CD4-positive, alpha-beta T cell (primary cell): ENCODE measurements at regions not wholly inside any gene's neighbourhood (a gene's known extent, or its start where the extent isn't known, plus 50 kb on each side); places are given as distances from the start of the nearest gene placed in this dataset.

Experiments used
- ATAC-seq: fragments of 200-7000 bp; cut with Tn5 transposase; one replicate; pipeline ENCODE4 v1.10.0; 2022; ENCODE audit warnings: mild to moderate bottlenecking; ENCODE audit not compliant: poor library complexity
- CTCF ChIA-PET: fragments of 350-600 bp; sonication (Branson Sonifier 250); formaldehyde crosslinking; loops from one replicate; lab custom pipeline; 2021; ENCODE audit warnings: antibody characterized with exemption, inconsistent platforms; lab: Charles Lee
- POLR2A ChIA-PET: fragments of 350-600 bp; sonication (Branson Sonifier 250); formaldehyde crosslinking; loops from one replicate; lab custom pipeline; 2021; ENCODE audit warnings: antibody characterized with exemption, inconsistent platforms; lab: Charles Lee
- DNase-seq, 14 experiments: peaks; one replicate each; pipeline ENCODE4 v3.0.0-alpha.2; 2013 to 2020; ENCODE audit warnings: mixed read lengths in 2 of 14
- H3K27ac ChIP-seq, 2 donors: one replicate each; pipeline versions ENCODE4 v1.5.1 to v1.7.0; 2013; ENCODE audit warnings: low read length in 2 of 2, low read depth in 1 of 2, mild to moderate bottlenecking in 1 of 2
- H3K27me3 ChIP-seq, 2 experiments: 1 replicate in 1 of 2; 2 replicates in 1 of 2; pipeline versions ENCODE4 v1.6.1 to v1.7.0; 2013; ENCODE audit warnings: low read length in 2 of 2, control low read depth in 1 of 2, mild to moderate bottlenecking in 1 of 2, moderate library complexity in 1 of 2; ENCODE audit not compliant: insufficient read depth in 2 of 2, control insufficient read depth in 1 of 2
- H3K36me3 ChIP-seq: one replicate; pipeline ENCODE4 v1.6.1; 2013; ENCODE audit warnings: low read length, control low read depth; ENCODE audit not compliant: insufficient read depth
- H3K4me1 ChIP-seq: one replicate; pipeline ENCODE4 v1.6.1; 2013; ENCODE audit warnings: low read length, control low read depth; ENCODE audit not compliant: insufficient read depth
- H3K4me3 ChIP-seq: one replicate; pipeline ENCODE4 v1.5.1; 2013; ENCODE audit warnings: mild to moderate bottlenecking, low read length, moderate library complexity
- H3K9me3 ChIP-seq, 2 experiments: 1 replicate in 1 of 2; 2 replicates in 1 of 2; pipeline versions ENCODE4 v1.6.1 to v1.7.0; 2013; ENCODE audit warnings: low read length in 2 of 2, mild to moderate bottlenecking in 2 of 2, control low read depth in 1 of 2, moderate library complexity in 1 of 2; ENCODE audit not compliant: control insufficient read depth in 1 of 2, insufficient read depth in 1 of 2
- H3K27ac Mint-ChIP-seq: one replicate; pipeline ENCODE4 v1.8.0; 2020; ENCODE audit warnings: mixed read lengths
- H3K27me3 Mint-ChIP-seq: one replicate; pipeline ENCODE4 v1.8.0; 2021; ENCODE audit warnings: mixed read lengths
- H3K36me3 Mint-ChIP-seq: one replicate; pipeline ENCODE4 v1.8.0; 2021; ENCODE audit warnings: low read depth, mixed read lengths
- H3K4me1 Mint-ChIP-seq: one replicate; pipeline ENCODE4 v1.8.0; 2021; ENCODE audit warnings: low read depth, mixed read lengths
- H3K4me3 Mint-ChIP-seq: one replicate; pipeline ENCODE4 v1.8.0; 2020; ENCODE audit warnings: mild to moderate bottlenecking, mixed read lengths
- H3K9me3 Mint-ChIP-seq: one replicate; pipeline ENCODE4 v1.8.0; 2020; ENCODE audit warnings: mixed read lengths
- CTCF ChIP-seq: fragments of 200-600 bp; IDR thresholded peaks from one replicate; pipeline ENCODE4 v1.8.0; 2022; ENCODE audit warnings: antibody characterized with exemption, mild to moderate bottlenecking
- intact Hi-C, 2 experiments: fragments of 100-400 bp; cut with DNase I in 1 of 2; cut with micrococcal nuclease in 1 of 2; formaldehyde crosslinking; loops; one replicate each; pipeline versions ENCODE4 v1.15.1 to v1.9.0; 2023 to 2025; cut with DNase I, micrococcal nuclease

GRCh38 chr4:123471655-123472369, 75.2 kb downstream of the SPRY1 start:
- H3K27ac Mint-ChIP-seq: no peak overlapping the region
- Histone ChIP-seq H3K27me3 (no peaks in the 10 kb centered on the region), H3K27ac (no peak overlapping the region), H3K36me3 (no peaks in the 10 kb centered on the region), H3K4me1 (no peaks in the 10 kb centered on the region), H3K4me3 (no peak overlapping the region), H3K9me3 (no peaks in the 10 kb centered on the region)
- peaks cover 2% of the 10 kb centered on the region for H3K9me3 Mint-ChIP-seq
- no peak for TF ChIP-seq CTCF
- ChIA-PET CTCF (no interaction called here), POLR2A (no interaction called here)
- no peak overlapping the region for H3K4me3 Mint-ChIP-seq
- H3K36me3 Mint-ChIP-seq: no peaks in the 10 kb centered on the region
- no peak for ATAC-seq
- H3K4me1 Mint-ChIP-seq: no peaks in the 10 kb centered on the region
- DNase-seq: no peak
- intact Hi-C loops: no loop called here
- H3K27me3 Mint-ChIP-seq: no peaks in the 10 kb centered on the region

DNA sequence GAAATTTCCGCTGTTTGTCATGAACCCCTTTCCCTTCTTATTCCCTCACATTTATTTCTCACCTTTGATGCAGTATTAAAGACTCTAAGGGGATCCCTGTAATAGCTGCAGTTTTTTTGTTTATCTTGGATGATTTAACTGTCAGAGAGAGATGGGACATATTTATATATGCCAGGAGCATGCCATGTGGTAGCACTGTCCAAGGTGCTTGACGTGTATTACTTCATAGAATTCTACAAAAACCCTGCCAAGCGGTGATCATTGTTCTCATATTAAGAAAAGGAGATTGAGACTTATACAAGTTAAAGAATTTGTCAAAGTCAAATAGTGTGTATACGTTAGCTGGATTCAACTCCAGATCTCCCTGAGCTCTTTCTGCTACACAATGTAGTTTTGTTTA, 78.2 kb downstream of the SPRY1 start:
- Mint-ChIP-seq H3K36me3 (no peaks in the 10 kb centered on the region), H3K27me3 (no peaks in the 10 kb centered on the region), H3K27ac (no peak overlapping the region), H3K9me3 (peaks cover 2% of the 10 kb centered on the region), H3K4me3 (no peak overlapping the region), H3K4me1 (peaks cover 20% of the 10 kb centered on the region)
- intact Hi-C loops: no loop called here
- Histone ChIP-seq H3K27ac (no peak overlapping the region), H3K4me1 (no peaks in the 10 kb centered on the region), H3K27me3 (no peaks in the 10 kb centered on the region), H3K4me3 (no peak overlapping the region), H3K36me3 (no peaks in the 10 kb centered on the region), H3K9me3 (no peaks in the 10 kb centered on the region)
- POLR2A ChIA-PET: no interaction called here
- no peak for ATAC-seq
- no peak for DNase-seq
- no peak for TF ChIP-seq CTCF
- CTCF ChIA-PET: no interaction called here

GRCh38 chr4:123476089-123476488, 79.5 kb downstream of the SPRY1 start:
- H3K27me3 Mint-ChIP-seq: no peaks in the 10 kb centered on the region
- no peaks in the 10 kb centered on the region for H3K9me3 ChIP-seq
- H3K9me3 Mint-ChIP-seq: peaks cover 2% of the 10 kb centered on the region
- POLR2A ChIA-PET: no interaction called here
- H3K27me3 ChIP-seq: no peaks in the 10 kb centered on the region
- no peak for TF ChIP-seq CTCF
- intact Hi-C loops: no loop called here
- H3K27ac ChIP-seq: no peak overlapping the region
- H3K4me1 Mint-ChIP-seq: peaks cover 20% of the 10 kb centered on the region
- no peak for DNase-seq
- H3K4me3 ChIP-seq: no peak overlapping the region
- no peaks in the 10 kb centered on the region for H3K4me1 ChIP-seq
- no peaks in the 10 kb centered on the region for H3K36me3 Mint-ChIP-seq
- no peak for ATAC-seq
- CTCF ChIA-PET: no interaction called here
- H3K4me3 Mint-ChIP-seq: no peak overlapping the region
- no peaks in the 10 kb centered on the region for H3K36me3 ChIP-seq
- no peak overlapping the region for H3K27ac Mint-ChIP-seq
